ENCODE measurements at regions not wholly inside any gene's neighbourhood (a gene's known extent, or its start where the extent isn't known, plus 50 kb on each side); places are given as distances from the start of the nearest gene placed in this dataset.

DNA sequence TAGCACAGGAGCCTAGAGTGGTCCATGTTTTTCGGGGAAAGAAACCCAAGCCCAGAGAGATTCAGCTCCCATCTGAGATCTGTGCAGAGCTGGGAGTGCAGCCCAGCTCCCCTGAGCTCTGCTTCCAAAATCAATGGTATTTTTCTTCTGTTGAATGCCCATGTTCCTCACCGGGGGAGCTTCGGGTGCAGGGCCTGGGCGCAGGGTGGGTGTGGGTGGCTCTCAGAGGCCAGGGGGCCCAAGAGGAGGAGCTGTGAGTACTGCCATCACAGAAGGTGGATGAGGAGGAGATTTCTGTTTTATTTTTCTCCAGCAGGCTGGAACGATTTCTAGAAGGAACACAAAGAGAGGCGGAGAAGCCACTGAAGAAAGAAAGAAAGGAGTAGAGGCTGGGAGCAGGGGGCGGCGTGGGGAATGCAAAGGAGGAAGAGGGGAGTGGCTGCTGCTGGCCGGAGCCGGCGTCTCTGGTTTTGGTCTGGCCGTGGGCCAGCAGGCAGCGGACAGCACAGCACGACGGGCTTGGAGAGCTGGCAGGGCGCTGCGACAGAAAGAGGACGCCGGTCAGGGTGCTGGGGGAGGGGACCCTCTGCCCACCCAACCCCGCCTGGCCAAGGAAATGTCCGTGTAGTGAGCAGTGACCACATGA lies 76.2 kb upstream of the KSR1 start:
- TF ChIP-seq, protein P1, sequence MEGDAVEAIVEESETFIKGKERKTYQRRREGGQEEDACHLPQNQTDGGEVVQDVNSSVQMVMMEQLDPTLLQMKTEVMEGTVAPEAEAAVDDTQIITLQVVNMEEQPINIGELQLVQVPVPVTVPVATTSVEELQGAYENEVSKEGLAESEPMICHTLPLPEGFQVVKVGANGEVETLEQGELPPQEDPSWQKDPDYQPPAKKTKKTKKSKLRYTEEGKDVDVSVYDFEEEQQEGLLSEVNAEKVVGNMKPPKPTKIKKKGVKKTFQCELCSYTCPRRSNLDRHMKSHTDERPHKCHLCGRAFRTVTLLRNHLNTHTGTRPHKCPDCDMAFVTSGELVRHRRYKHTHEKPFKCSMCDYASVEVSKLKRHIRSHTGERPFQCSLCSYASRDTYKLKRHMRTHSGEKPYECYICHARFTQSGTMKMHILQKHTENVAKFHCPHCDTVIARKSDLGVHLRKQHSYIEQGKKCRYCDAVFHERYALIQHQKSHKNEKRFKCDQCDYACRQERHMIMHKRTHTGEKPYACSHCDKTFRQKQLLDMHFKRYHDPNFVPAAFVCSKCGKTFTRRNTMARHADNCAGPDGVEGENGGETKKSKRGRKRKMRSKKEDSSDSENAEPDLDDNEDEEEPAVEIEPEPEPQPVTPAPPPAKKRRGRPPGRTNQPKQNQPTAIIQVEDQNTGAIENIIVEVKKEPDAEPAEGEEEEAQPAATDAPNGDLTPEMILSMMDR (IDR thresholded peaks at IDR 0.05; ENCODE audit: low read depth, low read length): no peak
- TF ChIP-seq MYC (IDR thresholded peaks at IDR 0.05; ENCODE audit: low read depth, low read length) (no peak), POLR2A (IDR thresholded peaks at IDR 0.05; ENCODE audit: extremely low read depth, insufficient read length) (no peak)

All from NB4 (cell line).